PC-9 (cell line): ENCODE measurements at regions not wholly inside any gene's neighbourhood (a gene's known extent, or its start where the extent isn't known, plus 50 kb on each side); places are given as distances from the start of the nearest gene placed in this dataset.
A peak's percentile ranks its signal among the peaks of the same experiment; 100 is the strongest.

Experiments
- CTCF ChIP-seq: fragments of 200-600 bp; sonication (generic); conservative IDR thresholded peaks from 2 replicates; pipeline ENCODE4 v1.6.1; 2017; ENCODE audit warnings: mixed run types, antibody characterized with exemption, mild to moderate bottlenecking, moderate library complexity
- EZH2 ChIP-seq: fragments of 200-600 bp; sonication (generic); IDR thresholded peaks from 2 replicates; pipeline ENCODE4 v1.8.0; 2017; ENCODE audit warnings: antibody characterized with exemption, low read depth

GRCh38 chr3:167102071-167102470 is 278.0 kb downstream of the ZBBX start:
- TF ChIP-seq CTCF = 0 out of 2 replicates have a peak, but pooled peaks have one; percentile 17
- TF ChIP-seq EZH2 = no peak
